ENCODE measurements at regions not wholly inside any gene's neighbourhood (a gene's known extent, or its start where the extent isn't known, plus 50 kb on each side); places are given as distances from the start of the nearest gene placed in this dataset.
"Not testable (repeated sequence)": the region's sequence is repeated elsewhere in the genome, so short reads cannot be mapped to it uniquely, and the experiment has no call there.

- Histone ChIP-seq H3K27me3 (ENCODE audit: control insufficient read depth, insufficient read depth, low read length) (peaks cover 4% of the 10 kb centered on the region), H3K4me1 (ENCODE audit: control insufficient read depth, insufficient read depth, low read length) (peaks cover 16% of the 10 kb centered on the region), H3K4me3 (ENCODE audit: low read length) (no peak overlapping the region), H3K36me3 (ENCODE audit: insufficient read depth, low read length) (no peaks in the 10 kb centered on the region), H3K9me3 (replicated peaks; ENCODE audit: low read length) (no peaks in the 10 kb centered on the region), H3K4me2 (ENCODE audit: low read length) (no peak overlapping the region), H3K9ac (ENCODE audit: low read depth, low read length) (no peak overlapping the region)
These were observed 59.0 kb upstream of the KCNK12 start for GRCh38 chr2:47629501-47630460.

- H3K4me2 ChIP-seq (ENCODE audit: low read length) = no peak overlapping the region
- no peaks in the 10 kb centered on the region for H3K36me3 ChIP-seq (ENCODE audit: insufficient read depth, low read length)
- H3K9ac ChIP-seq (ENCODE audit: low read depth, low read length) = no peak overlapping the region
- H3K4me3 ChIP-seq (ENCODE audit: low read length) = no peak overlapping the region
- H3K27me3 ChIP-seq (ENCODE audit: control insufficient read depth, insufficient read depth, low read length) = peaks cover 4% of the 10 kb centered on the region
- peaks cover 16% of the 10 kb centered on the region for H3K4me1 ChIP-seq (ENCODE audit: control insufficient read depth, insufficient read depth, low read length)
- no peaks in the 10 kb centered on the region for H3K9me3 ChIP-seq (replicated peaks; ENCODE audit: low read length)
These were observed 58.1 kb upstream of the KCNK12 start for GRCh38 chr2:47628904-47629303.

- Histone ChIP-seq H3K4me1 (ENCODE audit: control insufficient read depth, insufficient read depth, low read length) (peaks cover 5% of the 10 kb centered on the region), H3K4me2 (ENCODE audit: low read length) (no peak overlapping the region), H3K27me3 (ENCODE audit: control insufficient read depth, insufficient read depth, low read length) (peaks cover 4% of the 10 kb centered on the region), H3K9me3 (replicated peaks; ENCODE audit: low read length) (no peaks in the 10 kb centered on the region), H3K36me3 (ENCODE audit: insufficient read depth, low read length) (no peaks in the 10 kb centered on the region), H3K9ac (ENCODE audit: low read depth, low read length) (no peak overlapping the region), H3K4me3 (ENCODE audit: low read length) (no peak overlapping the region)
These were observed 55.9 kb upstream of the KCNK12 start for GRCh38 chr2:47626664-47627063.

GRCh38 chr2:47623140-47623539 lies 52.4 kb upstream of the KCNK12 start:
- not testable (repeated sequence) for H3K36me3 ChIP-seq (ENCODE audit: insufficient read depth, low read length); H3K4me2 ChIP-seq (ENCODE audit: low read length); H3K9me3 ChIP-seq (replicated peaks; ENCODE audit: low read length); H3K4me1 ChIP-seq (ENCODE audit: control insufficient read depth, insufficient read depth, low read length); H3K4me3 ChIP-seq (ENCODE audit: low read length); H3K9ac ChIP-seq (ENCODE audit: low read depth, low read length)
- H3K27me3 ChIP-seq (ENCODE audit: control insufficient read depth, insufficient read depth, low read length) = peaks cover 14% of the 10 kb centered on the region

- Histone ChIP-seq H3K4me3 (ENCODE audit: low read length) (no peak overlapping the region), H3K27me3 (ENCODE audit: control insufficient read depth, insufficient read depth, low read length) (peaks cover 36% of the 10 kb centered on the region), H3K9me3 (replicated peaks; ENCODE audit: low read length) (no peaks in the 10 kb centered on the region), H3K36me3 (ENCODE audit: insufficient read depth, low read length) (no peaks in the 10 kb centered on the region), H3K9ac (ENCODE audit: low read depth, low read length) (no peak overlapping the region), H3K4me1 (ENCODE audit: control insufficient read depth, insufficient read depth, low read length) (no peaks in the 10 kb centered on the region), H3K4me2 (ENCODE audit: low read length) (no peak overlapping the region)
These were observed 50.1 kb upstream of the KCNK12 start for GRCh38 chr2:47620770-47621437.

Data from skeletal muscle satellite cell (primary cell).